Gastroesophageal sphincter (tissue), 4 donors: ENCODE measurements at regions not wholly inside any gene's neighbourhood (a gene's known extent, or its start where the extent isn't known, plus 50 kb on each side); places are given as distances from the start of the nearest gene placed in this dataset.

Source experiments
- ATAC-seq: fragments of 150-250 bp; one replicate; pipeline ENCODE4 v1.9.1; 2016; ENCODE audit warnings: mild to moderate bottlenecking, moderate library complexity
- H3K27ac ChIP-seq, 4 donors: fragments of 200-600 bp; sonication (generic) in 3 of 4; 1 replicate in 3 of 4; 2 replicates in 1 of 4; pipeline ENCODE4 v1.5.1; 2016 to 2019
- H3K27me3 ChIP-seq: fragments of 200-600 bp; sonication (generic); one replicate; pipeline ENCODE4 v1.5.1; 2019
- H3K36me3 ChIP-seq, 2 donors: fragments of 200-600 bp; sonication (generic); one replicate each; pipeline ENCODE4 v1.5.1; 2019; ENCODE audit warnings: control low read depth in 1 of 2
- H3K4me1 ChIP-seq, 3 donors: fragments of 200-600 bp; sonication (generic); 1 replicate in 2 of 3; 2 replicates in 1 of 3; pipeline ENCODE4 v1.5.1; 2016 to 2019; ENCODE audit warnings: control low read depth in 2 of 3
- H3K4me3 ChIP-seq, 2 donors: fragments of 200-600 bp; sonication (generic); one replicate each; pipeline ENCODE4 v1.5.1; 2019; ENCODE audit warnings: mild to moderate bottlenecking in 1 of 2, moderate library complexity in 1 of 2
- H3K9me3 ChIP-seq, 3 donors: fragments of 200-600 bp; sonication (generic); one replicate each; pipeline ENCODE4 v1.5.1; 2017 to 2019; ENCODE audit warnings: control low read depth in 2 of 3
- CTCF ChIP-seq, 4 experiments: fragments of 200-600 bp in 2 of 4; fragments of 450-650 bp in 2 of 4; sonication (generic) in 1 of 4; IDR thresholded peaks; one replicate each; pipeline ENCODE4 v1.5.1; 2017 to 2019; ENCODE audit warnings: antibody characterized with exemption in 4 of 4, mild to moderate bottlenecking in 2 of 4, moderate library complexity in 2 of 4
- EP300 ChIP-seq: sonication (generic); formaldehyde crosslinking; IDR thresholded peaks from one replicate; pipeline ENCODE4 v1.6.1; 2017; ENCODE audit warnings: antibody characterized with exemption, mild to moderate bottlenecking
- POLR2A ChIP-seq, 2 donors: fragments of 450-650 bp; IDR thresholded peaks; one replicate each; pipeline ENCODE4 v1.6.1; 2017; ENCODE audit warnings: antibody characterized with exemption in 2 of 2, mild to moderate bottlenecking in 2 of 2, moderate library complexity in 1 of 2
- POLR2AphosphoS5 ChIP-seq: sonication (generic); formaldehyde crosslinking; IDR thresholded peaks from one replicate; pipeline ENCODE4 v1.6.1; 2017; ENCODE audit warnings: antibody characterized with exemption
- WGBS, 2 donors: methylation state at CpG; one replicate each; pipeline ENCODE4 v1.1.5; 2018; ENCODE audit warnings: low coverage in 1 of 2; 5-methylcytosine and 5-hydroxymethylcytosine counted together

GRCh38 chr7:414681-415560, 104.7 kb downstream of the PDGFA start:
- peaks cover 0 to 22% (median 0%) of the 10 kb centered on the region in 3 donors for H3K9me3 ChIP-seq
- TF ChIP-seq EP300 (no peak), POLR2A (IDR thresholded peaks at IDR 0.05) (no peak)
- no peak for ATAC-seq
- H3K36me3 ChIP-seq: no peaks in the 10 kb centered on the region
- H3K4me3 ChIP-seq: no peak overlapping the region
- 82 to 89% methylated on average over 3 to 9 of the region's 35 CpGs for WGBS, 2 donors
- peaks cover 0 to 4% (median 0%) of the 10 kb centered on the region in 3 donors for H3K4me1 ChIP-seq
- H3K27ac ChIP-seq: no peak overlapping the region
- H3K27me3 ChIP-seq: peaks cover 5% of the 10 kb centered on the region

GRCh38 chr7:415646-416525, 103.8 kb downstream of the PDGFA start:
- Histone ChIP-seq H3K27ac (no peak overlapping the region), H3K9me3 (peaks cover 0 to 22% (median 0%) of the 10 kb centered on the region in 3 donors), H3K36me3 (no peaks in the 10 kb centered on the region), H3K4me3 (no peak overlapping the region), H3K4me1 (peaks cover 0 to 4% (median 0%) of the 10 kb centered on the region in 3 donors), H3K27me3 (no peaks in the 10 kb centered on the region)
- no peak for ATAC-seq
- 93% methylated on average over 6 of the region's 35 CpGs; no CpG with 5 or more reads in 1 of the 2 donors for WGBS, 2 donors
- TF ChIP-seq POLR2A (IDR thresholded peaks at IDR 0.05) (no peak), CTCF (IDR thresholded peaks at IDR 0.05) (no peak), POLR2AphosphoS5 (no peak), EP300 (no peak)

- no peak for TF ChIP-seq POLR2AphosphoS5
- TF ChIP-seq POLR2A (IDR thresholded peaks at IDR 0.05): no peak
- no peak for TF ChIP-seq EP300
- no peak for TF ChIP-seq CTCF (IDR thresholded peaks at IDR 0.05)
- H3K36me3 ChIP-seq: no peaks in the 10 kb centered on the region
- H3K27ac ChIP-seq: no peak overlapping the region
- H3K4me3 ChIP-seq: no peak overlapping the region
- peaks cover 0 to 4% (median 0%) of the 10 kb centered on the region in 3 donors for H3K4me1 ChIP-seq
- WGBS, 2 donors: no CpG with 5 or more reads among the region's 25 CpGs
- H3K27me3 ChIP-seq: no peaks in the 10 kb centered on the region
- H3K9me3 ChIP-seq: peaks cover 0 to 22% (median 0%) of the 10 kb centered on the region in 3 donors
- ATAC-seq: no peak
Observed at GRCh38 chr7:416761-417624, 102.7 kb downstream of the PDGFA start.

- TF ChIP-seq EP300 (no peak), CTCF (IDR thresholded peaks at IDR 0.05) (no peak), POLR2AphosphoS5 (no peak), POLR2A (IDR thresholded peaks at IDR 0.05) (no peak)
- ATAC-seq: no peak
- Histone ChIP-seq H3K4me1 (peaks cover 0 to 4% (median 0%) of the 10 kb centered on the region in 3 donors), H3K9me3 (peaks cover 0 to 22% (median 0%) of the 10 kb centered on the region in 3 donors), H3K36me3 (no peaks in the 10 kb centered on the region), H3K27ac (no peak overlapping the region), H3K4me3 (no peak overlapping the region), H3K27me3 (no peaks in the 10 kb centered on the region)
- WGBS, 2 donors: 100% methylated on average over 3 of the region's 5 CpGs; no CpG with 5 or more reads in 1 of the 2 donors
Observed at GRCh38 chr7:417625-417889, 102.1 kb downstream of the PDGFA start.
